HCT116 (cell line): ENCODE measurements at regions not wholly inside any gene's neighbourhood (a gene's known extent, or its start where the extent isn't known, plus 50 kb on each side); places are given as distances from the start of the nearest gene placed in this dataset.

ENCODE experiments used
- ATAC-seq: fragments of 200-7000 bp; cut with Tn5 transposase; 2 replicates; pipeline ENCODE4 v1.9.1; 2020; ENCODE audit warnings: mild to moderate bottlenecking, moderate library complexity
- BruUV-seq: library from RNA; stranded (reverse); fragments of 400-500 nt; replicated peaks from 2 replicates; lab custom pipeline; 2021; lab: Mats Ljungman, UMichigan
- CTCF ChIA-PET: fragments of 300-600 bp; sonication (Branson Sonifier 250); formaldehyde crosslinking; loops from one replicate; lab custom pipeline; 2021; ENCODE audit warnings: antibody characterized with exemption; lab: Charles Lee
- POLR2A ChIA-PET: fragments of 300-600, 350-600 bp; sonication (Branson Sonifier 250); formaldehyde crosslinking; loops from one replicate; lab custom pipeline; 2021; ENCODE audit warnings: antibody characterized with exemption; lab: Charles Lee
- RAD21 ChIA-PET, 2 experiments: fragments of 300-600 bp; sonication (Branson Sonifier 250); formaldehyde crosslinking; loops; one replicate each; lab custom pipeline; 2023; ENCODE audit warnings: low total read pairs in 2 of 2; ENCODE audit not compliant: uncharacterized antibody in 2 of 2, unreplicated experiment in 2 of 2, low non-redundant PET in 1 of 2; lab: Charles Lee
- DNase-seq: peaks from one replicate; pipeline ENCODE4 v3.0.0-alpha.2; 2010; ENCODE audit warnings: low read depth, low spot score
- H2AFZ ChIP-seq: fragments of 200-600 bp; shearing (Covaris generic), sonication (generic); 2 replicates; pipeline ENCODE4 v1.6.1; 2017; ENCODE audit warnings: low read depth, mixed run types, mixed read lengths, antibody characterized with exemption, low read length; ENCODE audit not compliant: poor library complexity, severe bottlenecking
- H3K27ac ChIP-seq: 2 replicates; pipeline ENCODE4 v1.5.1; 2012; ENCODE audit warnings: low read depth, low read length
- H3K27me3 ChIP-seq: fragments of 200-600 bp; sonication (generic); 2 replicates; pipeline ENCODE4 v1.6.1; 2016; ENCODE audit warnings: mixed run types, low read length, mixed read lengths; ENCODE audit not compliant: insufficient read depth
- H3K36me3 ChIP-seq, 2 experiments: fragments of 200-500 bp in 1 of 2; fragments of 200-600 bp in 1 of 2; sonication (Bioruptor generic) in 1 of 2; sonication (generic) in 1 of 2; 2 replicates each; pipeline versions ENCODE4 v1.5.1 to v1.6.1; 2014 to 2016; ENCODE audit warnings: low read length in 2 of 2, inconsistent platforms in 1 of 2, mixed read lengths in 1 of 2, mixed run types in 1 of 2; ENCODE audit not compliant: insufficient read depth in 2 of 2, control insufficient read depth in 1 of 2
- H3K4me1 ChIP-seq, 2 experiments: fragments of 200-600 bp in 1 of 2; sonication (generic) in 1 of 2; 2 replicates each; pipeline versions ENCODE4 v1.5.1 to v1.6.1; 2012 to 2017; ENCODE audit warnings: low read length in 2 of 2, inconsistent platforms in 1 of 2, mild to moderate bottlenecking in 1 of 2, mixed read lengths in 1 of 2, mixed run types in 1 of 2, moderate library complexity in 1 of 2; ENCODE audit not compliant: insufficient read depth in 2 of 2, control insufficient read depth in 1 of 2
- H3K4me2 ChIP-seq: fragments of 200-600 bp; sonication (generic); 2 replicates; pipeline ENCODE4 v1.6.1; 2017; ENCODE audit warnings: mixed run types, low read length, mixed read lengths
- H3K4me3 ChIP-seq, 2 experiments: fragments of 200-600 bp in 1 of 2; sonication (generic) in 1 of 2; replicated peaks in 1 of 2; 2 replicates each; pipeline ENCODE4 v1.5.1; 2011 to 2016; ENCODE audit warnings: low read length in 2 of 2, control low read depth in 1 of 2, low read depth in 1 of 2, mild to moderate bottlenecking in 1 of 2, mixed read lengths in 1 of 2, mixed run types in 1 of 2
- H3K79me2 ChIP-seq: fragments of 200-600 bp; sonication (generic); 2 replicates; pipeline ENCODE4 v1.6.1; 2017; ENCODE audit warnings: mild to moderate bottlenecking, mixed run types, low read length, moderate library complexity, mixed read lengths; ENCODE audit not compliant: insufficient read depth
- H3K9ac ChIP-seq: fragments of 200-600 bp; sonication (generic); 2 replicates; pipeline ENCODE4 v1.6.1; 2016; ENCODE audit warnings: low read length, mixed read lengths
- H3K9me2 ChIP-seq: fragments of 200-600 bp; sonication (generic), shearing (Covaris generic); 2 replicates; pipeline ENCODE4 v1.6.1; 2017; ENCODE audit warnings: mixed run types, mild to moderate bottlenecking, moderate library complexity; ENCODE audit not compliant: insufficient read depth
- H3K9me3 ChIP-seq, 2 experiments: fragments of 200-500 bp in 1 of 2; fragments of 200-600 bp in 1 of 2; sonication (Bioruptor generic) in 1 of 2; sonication (generic) in 1 of 2; 2 replicates each; pipeline ENCODE4 v1.6.1; 2014 to 2017; ENCODE audit warnings: low read length in 2 of 2, mixed read lengths in 2 of 2, inconsistent platforms in 1 of 2, low read depth in 1 of 2, mild to moderate bottlenecking in 1 of 2, mixed run types in 1 of 2, moderate library complexity in 1 of 2; ENCODE audit not compliant: control insufficient read depth in 1 of 2, insufficient read depth in 1 of 2
- H4K20me1 ChIP-seq: fragments of 200-600 bp; sonication (generic), shearing (Covaris generic); 2 replicates; pipeline ENCODE4 v1.6.1; 2017; ENCODE audit warnings: mixed run types, mild to moderate bottlenecking, moderate library complexity; ENCODE audit not compliant: insufficient read depth
- EGR1 ChIP-seq: IDR thresholded peaks from 2 replicates; pipeline ENCODE4 v1.6.1; 2012; ENCODE audit warnings: low read depth
- ELF1 ChIP-seq: IDR thresholded peaks from 2 replicates; pipeline ENCODE4 v1.6.1; 2012; ENCODE audit warnings: low read depth, borderline replicate concordance
- EZH2 ChIP-seq: fragments of 200-600 bp; sonication (generic); IDR thresholded peaks from 2 replicates; pipeline ENCODE4 v1.6.1; 2017; ENCODE audit warnings: antibody characterized with exemption, mixed run types
- JUND ChIP-seq: IDR thresholded peaks from 2 replicates; pipeline ENCODE4 v1.6.1; 2012
- POLR2AphosphoS5 ChIP-seq: IDR thresholded peaks from 2 replicates; pipeline ENCODE4 v1.6.1; 2011; ENCODE audit warnings: mild to moderate bottlenecking, low read depth, low read length, moderate library complexity
- RAD21 ChIP-seq: IDR thresholded peaks from 2 replicates; pipeline ENCODE4 v1.6.1; 2012; ENCODE audit warnings: low read depth, mild to moderate bottlenecking
- SIN3A ChIP-seq: IDR thresholded peaks from 2 replicates; pipeline ENCODE4 v1.6.1; 2012; ENCODE audit warnings: low read depth
- SP1 ChIP-seq: IDR thresholded peaks from 2 replicates; pipeline ENCODE4 v1.6.1; 2012; ENCODE audit warnings: low read depth
- SRF ChIP-seq: IDR thresholded peaks from 2 replicates; pipeline ENCODE4 v1.6.1; 2012; ENCODE audit warnings: low read depth
- ZFX ChIP-seq: fragments of 450-650 bp; IDR thresholded peaks from 2 replicates; pipeline ENCODE4 v1.6.1; 2017
- intact Hi-C: fragments of 100-400 bp; cut with micrococcal nuclease; formaldehyde crosslinking; loops from 2 replicates; pipeline ENCODE4 v1.10.0; 2022
- TF ChIP-seq, protein P1 (sequence below), 3 experiments: fragments of 200-600 bp in 1 of 3; sonication (generic) in 1 of 3; IDR thresholded peaks in 2 of 3; conservative IDR thresholded peaks in 1 of 3; 2 replicates each; pipeline ENCODE4 v1.5.1; 2012 to 2017; ENCODE audit warnings: low read depth in 2 of 3, low read length in 2 of 3, antibody characterized with exemption in 1 of 3, borderline replicate concordance in 1 of 3, control low read depth in 1 of 3, mild to moderate bottlenecking in 1 of 3, mixed read lengths in 1 of 3, mixed run types in 1 of 3, moderate library complexity in 1 of 3; ENCODE audit not compliant: insufficient read depth in 1 of 3
- TF ChIP-seq, protein P2 (sequence below): IDR thresholded peaks from 2 replicates; pipeline ENCODE4 v1.6.1; 2012
- TF ChIP-seq, protein P3 (sequence below): IDR thresholded peaks from 2 replicates; pipeline ENCODE4 v1.6.1; 2012; ENCODE audit warnings: low read depth
- TF ChIP-seq, protein P4 (sequence below): IDR thresholded peaks from 2 replicates; pipeline ENCODE4 v1.6.1; 2012
- TF ChIP-seq, protein P5 (sequence below): IDR thresholded peaks from 2 replicates; pipeline ENCODE4 v1.6.1; 2011; ENCODE audit warnings: mild to moderate bottlenecking, low read length, moderate library complexity; ENCODE audit not compliant: insufficient replicate concordance; ENCODE audit errors: extremely low read depth

DNA sequence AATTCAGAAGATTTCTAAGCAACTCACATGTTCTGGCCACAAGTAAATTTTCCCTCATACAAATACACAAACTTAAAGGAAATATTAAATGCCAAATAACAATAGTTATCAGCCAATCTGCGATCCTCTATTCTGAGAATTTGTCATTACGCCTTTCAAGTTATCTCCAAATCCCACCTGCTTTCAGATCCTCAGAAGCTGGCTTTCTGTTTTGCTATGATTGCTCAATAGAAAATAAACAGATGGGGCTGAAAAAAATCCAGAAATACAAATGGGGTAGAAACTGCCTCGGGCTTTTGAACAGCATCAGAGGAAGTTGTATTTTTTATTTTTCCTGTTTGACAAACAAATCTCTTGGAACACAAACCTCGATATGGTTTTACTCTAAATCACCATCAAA, 74.0 kb upstream of the CNTN4 start (continued):
- TF ChIP-seq, protein P1, sequence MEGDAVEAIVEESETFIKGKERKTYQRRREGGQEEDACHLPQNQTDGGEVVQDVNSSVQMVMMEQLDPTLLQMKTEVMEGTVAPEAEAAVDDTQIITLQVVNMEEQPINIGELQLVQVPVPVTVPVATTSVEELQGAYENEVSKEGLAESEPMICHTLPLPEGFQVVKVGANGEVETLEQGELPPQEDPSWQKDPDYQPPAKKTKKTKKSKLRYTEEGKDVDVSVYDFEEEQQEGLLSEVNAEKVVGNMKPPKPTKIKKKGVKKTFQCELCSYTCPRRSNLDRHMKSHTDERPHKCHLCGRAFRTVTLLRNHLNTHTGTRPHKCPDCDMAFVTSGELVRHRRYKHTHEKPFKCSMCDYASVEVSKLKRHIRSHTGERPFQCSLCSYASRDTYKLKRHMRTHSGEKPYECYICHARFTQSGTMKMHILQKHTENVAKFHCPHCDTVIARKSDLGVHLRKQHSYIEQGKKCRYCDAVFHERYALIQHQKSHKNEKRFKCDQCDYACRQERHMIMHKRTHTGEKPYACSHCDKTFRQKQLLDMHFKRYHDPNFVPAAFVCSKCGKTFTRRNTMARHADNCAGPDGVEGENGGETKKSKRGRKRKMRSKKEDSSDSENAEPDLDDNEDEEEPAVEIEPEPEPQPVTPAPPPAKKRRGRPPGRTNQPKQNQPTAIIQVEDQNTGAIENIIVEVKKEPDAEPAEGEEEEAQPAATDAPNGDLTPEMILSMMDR (IDR thresholded peaks at IDR 0.05 in 2 of 3, conservative IDR thresholded peaks at IDR 0.05 in 1 of 3; ENCODE audit: borderline replicate concordance in 1 of 3, insufficient read depth in 1 of 3, low read depth in 2 of 3, low read length in 2 of 3) = no peak
- TF ChIP-seq SIN3A = no peak
- no peak for TF ChIP-seq SRF
- TF ChIP-seq, protein P2, sequence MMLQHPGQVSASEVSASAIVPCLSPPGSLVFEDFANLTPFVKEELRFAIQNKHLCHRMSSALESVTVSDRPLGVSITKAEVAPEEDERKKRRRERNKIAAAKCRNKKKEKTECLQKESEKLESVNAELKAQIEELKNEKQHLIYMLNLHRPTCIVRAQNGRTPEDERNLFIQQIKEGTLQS = no peak
- TF ChIP-seq SP1 = no peak
- no peak for TF ChIP-seq ELF1
- no peak for TF ChIP-seq EGR1

DNA sequence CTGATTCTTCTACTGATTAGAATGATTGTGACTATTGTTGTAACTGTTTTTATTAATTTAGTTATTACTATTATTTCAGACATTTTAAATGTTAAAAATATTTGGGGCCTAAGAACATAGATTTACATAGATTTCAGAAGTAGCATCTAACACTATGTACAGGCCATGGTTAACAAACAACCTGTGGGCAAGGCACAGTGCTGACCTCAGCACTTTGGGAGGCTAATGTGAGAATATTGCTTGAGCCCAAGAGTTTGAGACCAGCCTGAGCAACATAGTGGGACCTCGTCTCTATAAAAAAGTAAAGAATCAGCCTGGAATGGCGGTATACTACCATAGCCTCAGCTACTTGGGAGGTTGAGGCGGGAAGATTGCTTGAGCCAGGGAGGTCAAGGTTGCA, 69.1 kb upstream of the CNTN4 start:
- H2AFZ ChIP-seq = no peak overlapping the region
- H3K4me2 ChIP-seq = no peak overlapping the region
- no peak overlapping the region for H3K9ac ChIP-seq
- H3K27ac ChIP-seq = no peak overlapping the region
- H4K20me1 ChIP-seq = no peaks in the 10 kb centered on the region
- no peaks in the 10 kb centered on the region for H3K27me3 ChIP-seq
- intact Hi-C loops = no loop called here
- no peaks in the 10 kb centered on the region for H3K79me2 ChIP-seq
- DNase-seq (no peak), ATAC-seq (no peak)
- POLR2A ChIA-PET = no interaction called here
- H3K4me3 ChIP-seq = no peak overlapping the region
- BruUV-seq = no TSS peak
- CTCF ChIA-PET = no interaction called here
- H3K9me3 ChIP-seq = peaks cover 17 to 32% of the 10 kb centered on the region in 2 experiments; a peak in 3 of 4 replicates
- RAD21 ChIA-PET = no interaction called here
- no peaks in the 10 kb centered on the region for H3K36me3 ChIP-seq
- TF ChIP-seq SIN3A (no peak), SP1 (no peak), RAD21 (no peak), EZH2 (no peak), POLR2AphosphoS5 (no peak), SRF (no peak), ELF1 (no peak), JUND (no peak), ZFX (no peak)
- TF ChIP-seq, protein P1 (IDR thresholded peaks at IDR 0.05 in 2 of 3, conservative IDR thresholded peaks at IDR 0.05 in 1 of 3; ENCODE audit: borderline replicate concordance in 1 of 3, insufficient read depth in 1 of 3, low read depth in 2 of 3, low read length in 2 of 3) = no peak
- TF ChIP-seq, protein P3, sequence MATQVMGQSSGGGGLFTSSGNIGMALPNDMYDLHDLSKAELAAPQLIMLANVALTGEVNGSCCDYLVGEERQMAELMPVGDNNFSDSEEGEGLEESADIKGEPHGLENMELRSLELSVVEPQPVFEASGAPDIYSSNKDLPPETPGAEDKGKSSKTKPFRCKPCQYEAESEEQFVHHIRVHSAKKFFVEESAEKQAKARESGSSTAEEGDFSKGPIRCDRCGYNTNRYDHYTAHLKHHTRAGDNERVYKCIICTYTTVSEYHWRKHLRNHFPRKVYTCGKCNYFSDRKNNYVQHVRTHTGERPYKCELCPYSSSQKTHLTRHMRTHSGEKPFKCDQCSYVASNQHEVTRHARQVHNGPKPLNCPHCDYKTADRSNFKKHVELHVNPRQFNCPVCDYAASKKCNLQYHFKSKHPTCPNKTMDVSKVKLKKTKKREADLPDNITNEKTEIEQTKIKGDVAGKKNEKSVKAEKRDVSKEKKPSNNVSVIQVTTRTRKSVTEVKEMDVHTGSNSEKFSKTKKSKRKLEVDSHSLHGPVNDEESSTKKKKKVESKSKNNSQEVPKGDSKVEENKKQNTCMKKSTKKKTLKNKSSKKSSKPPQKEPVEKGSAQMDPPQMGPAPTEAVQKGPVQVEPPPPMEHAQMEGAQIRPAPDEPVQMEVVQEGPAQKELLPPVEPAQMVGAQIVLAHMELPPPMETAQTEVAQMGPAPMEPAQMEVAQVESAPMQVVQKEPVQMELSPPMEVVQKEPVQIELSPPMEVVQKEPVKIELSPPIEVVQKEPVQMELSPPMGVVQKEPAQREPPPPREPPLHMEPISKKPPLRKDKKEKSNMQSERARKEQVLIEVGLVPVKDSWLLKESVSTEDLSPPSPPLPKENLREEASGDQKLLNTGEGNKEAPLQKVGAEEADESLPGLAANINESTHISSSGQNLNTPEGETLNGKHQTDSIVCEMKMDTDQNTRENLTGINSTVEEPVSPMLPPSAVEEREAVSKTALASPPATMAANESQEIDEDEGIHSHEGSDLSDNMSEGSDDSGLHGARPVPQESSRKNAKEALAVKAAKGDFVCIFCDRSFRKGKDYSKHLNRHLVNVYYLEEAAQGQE = no peak
- TF ChIP-seq, protein P4, sequence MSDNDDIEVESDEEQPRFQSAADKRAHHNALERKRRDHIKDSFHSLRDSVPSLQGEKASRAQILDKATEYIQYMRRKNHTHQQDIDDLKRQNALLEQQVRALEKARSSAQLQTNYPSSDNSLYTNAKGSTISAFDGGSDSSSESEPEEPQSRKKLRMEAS = no peak
- TF ChIP-seq, protein P5, sequence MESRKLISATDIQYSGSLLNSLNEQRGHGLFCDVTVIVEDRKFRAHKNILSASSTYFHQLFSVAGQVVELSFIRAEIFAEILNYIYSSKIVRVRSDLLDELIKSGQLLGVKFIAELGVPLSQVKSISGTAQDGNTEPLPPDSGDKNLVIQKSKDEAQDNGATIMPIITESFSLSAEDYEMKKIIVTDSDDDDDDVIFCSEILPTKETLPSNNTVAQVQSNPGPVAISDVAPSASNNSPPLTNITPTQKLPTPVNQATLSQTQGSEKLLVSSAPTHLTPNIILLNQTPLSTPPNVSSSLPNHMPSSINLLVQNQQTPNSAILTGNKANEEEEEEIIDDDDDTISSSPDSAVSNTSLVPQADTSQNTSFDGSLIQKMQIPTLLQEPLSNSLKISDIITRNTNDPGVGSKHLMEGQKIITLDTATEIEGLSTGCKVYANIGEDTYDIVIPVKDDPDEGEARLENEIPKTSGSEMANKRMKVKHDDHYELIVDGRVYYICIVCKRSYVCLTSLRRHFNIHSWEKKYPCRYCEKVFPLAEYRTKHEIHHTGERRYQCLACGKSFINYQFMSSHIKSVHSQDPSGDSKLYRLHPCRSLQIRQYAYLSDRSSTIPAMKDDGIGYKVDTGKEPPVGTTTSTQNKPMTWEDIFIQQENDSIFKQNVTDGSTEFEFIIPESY = no peak
- H3K9me2 ChIP-seq = no peaks in the 10 kb centered on the region
- H3K4me1 ChIP-seq = no peaks in the 10 kb centered on the region
